Thyroid gland (tissue), 4 donors: ENCODE measurements at regions not wholly inside any gene's neighbourhood (a gene's known extent, or its start where the extent isn't known, plus 50 kb on each side); places are given as distances from the start of the nearest gene placed in this dataset.

Experiments
- CTCF ChIP-seq, 6 experiments: fragments of 200-600 bp in 3 of 6; fragments of 450-650 bp in 3 of 6; sonication (generic) in 3 of 6; IDR thresholded peaks; one replicate each; pipeline ENCODE4 v1.5.1; 2016 to 2019; ENCODE audit warnings: antibody characterized with exemption in 6 of 6, mild to moderate bottlenecking in 2 of 6, inconsistent platforms in 1 of 6, moderate library complexity in 1 of 6
- POLR2A ChIP-seq, 2 donors: fragments of 450-650 bp; IDR thresholded peaks; one replicate each; pipeline ENCODE4 v1.6.1; 2017; ENCODE audit warnings: antibody characterized with exemption in 2 of 2, mild to moderate bottlenecking in 2 of 2, moderate library complexity in 1 of 2

GRCh38 chr2:175744000-175744399, 258.1 kb downstream of the LNPK start:
- no peak for TF ChIP-seq POLR2A (IDR thresholded peaks at IDR 0.05)
- TF ChIP-seq CTCF (IDR thresholded peaks at IDR 0.05): no peak
